ENCODE measurements at regions not wholly inside any gene's neighbourhood (a gene's known extent, or its start where the extent isn't known, plus 50 kb on each side); places are given as distances from the start of the nearest gene placed in this dataset.

GRCh38 chr10:78935697-78936407, 132.9 kb upstream of the ZMIZ1 start:
- TF ChIP-seq CTCF (IDR thresholded peaks at IDR 0.05) (no peak), POLR2A (IDR thresholded peaks at IDR 0.05) (no peak)

All from testis (tissue), 2 donors.